CD14-positive monocyte (primary cell): ENCODE measurements at regions not wholly inside any gene's neighbourhood (a gene's known extent, or its start where the extent isn't known, plus 50 kb on each side); places are given as distances from the start of the nearest gene placed in this dataset.

Source experiments
- DNase-seq, 3 donors: peaks; one replicate each; pipeline ENCODE4 v3.0.0-alpha.2; 2011 to 2022
- H2AFZ ChIP-seq: 2 replicates; pipeline ENCODE4 v1.6.0; 2012; ENCODE audit warnings: mild to moderate bottlenecking, low read depth, low read length, inconsistent platforms; ENCODE audit not compliant: insufficient read depth, poor library complexity, severe bottlenecking
- H3K27ac ChIP-seq, 2 donors: 1 replicate in 1 of 2; 2 replicates in 1 of 2; pipeline ENCODE4 v1.5.1; 2012 to 2013; ENCODE audit warnings: low read length in 2 of 2, control low read depth in 1 of 2, inconsistent platforms in 1 of 2, low read depth in 1 of 2, mild to moderate bottlenecking in 1 of 2
- H3K27me3 ChIP-seq, 2 donors: one replicate each; pipeline versions ENCODE4 v1.6.0 to v1.6.1; 2011 to 2013; ENCODE audit warnings: low read length in 2 of 2; ENCODE audit not compliant: control insufficient read depth in 2 of 2, insufficient read depth in 2 of 2
- H3K36me3 ChIP-seq, 2 donors: replicated peaks in 1 of 2; 1 replicate in 1 of 2; 2 replicates in 1 of 2; pipeline versions ENCODE4 v1.5.1 to v1.6.1; 2012 to 2013; ENCODE audit warnings: low read length in 2 of 2, control low read depth in 1 of 2, inconsistent platforms in 1 of 2, mild to moderate bottlenecking in 1 of 2; ENCODE audit not compliant: insufficient read depth in 2 of 2, control insufficient read depth in 1 of 2
- H3K4me1 ChIP-seq, 2 donors: 1 replicate in 1 of 2; 2 replicates in 1 of 2; pipeline versions ENCODE4 v1.5.1 to v1.6.1; 2012 to 2013; ENCODE audit warnings: low read length in 2 of 2, control low read depth in 1 of 2, inconsistent platforms in 1 of 2, mild to moderate bottlenecking in 1 of 2, moderate library complexity in 1 of 2; ENCODE audit not compliant: insufficient read depth in 2 of 2, control insufficient read depth in 1 of 2
- H3K4me2 ChIP-seq: replicated peaks from 2 replicates; pipeline ENCODE3; 2012; ENCODE audit warnings: low read length, moderate library complexity, mild to moderate bottlenecking; ENCODE audit not compliant: poor library complexity, severe bottlenecking; ENCODE audit errors: extremely low read depth
- H3K4me3 ChIP-seq, 3 experiments: fragments of 200-600 bp in 1 of 3; sonication (generic) in 1 of 3; replicated peaks in 1 of 3; 1 replicate in 2 of 3; 2 replicates in 1 of 3; pipeline ENCODE4 v1.5.1; 2011 to 2013; ENCODE audit warnings: low read length in 3 of 3, mild to moderate bottlenecking in 3 of 3, control low read depth in 2 of 3, low read depth in 2 of 3, inconsistent platforms in 1 of 3, moderate library complexity in 1 of 3
- H3K79me2 ChIP-seq: 2 replicates; pipeline ENCODE4 v1.6.0; 2012; ENCODE audit warnings: mild to moderate bottlenecking, control low read depth, inconsistent platforms, low read length, moderate library complexity; ENCODE audit not compliant: insufficient read depth
- H3K9ac ChIP-seq: 2 replicates; pipeline ENCODE4 v1.6.0; 2017; ENCODE audit warnings: low read length, mild to moderate bottlenecking; ENCODE audit not compliant: insufficient read depth, poor library complexity, severe bottlenecking
- H3K9me3 ChIP-seq, 2 donors: replicated peaks in 1 of 2; 1 replicate in 1 of 2; 2 replicates in 1 of 2; pipeline versions ENCODE4 v1.5.1 to v1.6.1; 2012 to 2013; ENCODE audit warnings: low read length in 2 of 2, control low read depth in 1 of 2; ENCODE audit not compliant: control insufficient read depth in 1 of 2, insufficient read depth in 1 of 2
- H4K20me1 ChIP-seq: 2 replicates; pipeline ENCODE4 v1.6.0; 2012; ENCODE audit warnings: mild to moderate bottlenecking, low read length, control low read depth, moderate library complexity; ENCODE audit not compliant: insufficient read depth
- H3K27ac Mint-ChIP-seq, 7 donors: one replicate each; pipeline ENCODE4 v1.8.0; 2020; ENCODE audit warnings: mild to moderate bottlenecking in 7 of 7, mixed read lengths in 7 of 7, moderate library complexity in 6 of 7, inconsistent platforms in 2 of 7
- H3K27me3 Mint-ChIP-seq, 3 donors: one replicate each; pipeline ENCODE4 v1.8.0; 2021 to 2022; ENCODE audit warnings: low read depth in 3 of 3, mild to moderate bottlenecking in 3 of 3, mixed read lengths in 3 of 3, moderate library complexity in 3 of 3, inconsistent platforms in 1 of 3
- H3K36me3 Mint-ChIP-seq, 2 donors: one replicate each; pipeline ENCODE4 v1.8.0; 2020; ENCODE audit warnings: mixed read lengths in 2 of 2, inconsistent platforms in 1 of 2, mild to moderate bottlenecking in 1 of 2
- H3K4me1 Mint-ChIP-seq: one replicate; pipeline ENCODE4 v1.8.0; 2020; ENCODE audit warnings: mild to moderate bottlenecking, mixed read lengths
- H3K4me3 Mint-ChIP-seq, 2 donors: one replicate each; pipeline ENCODE4 v1.8.0; 2020; ENCODE audit warnings: mild to moderate bottlenecking in 2 of 2, mixed read lengths in 2 of 2, moderate library complexity in 1 of 2
- H3K9me3 Mint-ChIP-seq, 7 donors: one replicate each; pipeline ENCODE4 v1.8.0; 2020 to 2022; ENCODE audit warnings: mixed read lengths in 7 of 7, mild to moderate bottlenecking in 6 of 7, moderate library complexity in 6 of 7, inconsistent platforms in 2 of 7
- whole genome bisulfite sequencing: methylation state at CpG from one replicate; pipeline ENCODE4 v1.1.5; 2013; ENCODE audit warnings: missing lambda C conversion rate; ENCODE audit not compliant: insufficient coverage; 5-methylcytosine and 5-hydroxymethylcytosine counted together
- intact Hi-C, 2 donors: fragments of 100-400 bp; cut with micrococcal nuclease; formaldehyde crosslinking; loops; one replicate each; pipeline versions ENCODE4 v1.15.0 to v1.15.1; 2023
- TF ChIP-seq, protein P1 (sequence below): fragments of 200-600 bp; IDR thresholded peaks from one replicate; pipeline ENCODE4 v1.8.0; 2022; ENCODE audit warnings: antibody characterized with exemption, mild to moderate bottlenecking

DNA sequence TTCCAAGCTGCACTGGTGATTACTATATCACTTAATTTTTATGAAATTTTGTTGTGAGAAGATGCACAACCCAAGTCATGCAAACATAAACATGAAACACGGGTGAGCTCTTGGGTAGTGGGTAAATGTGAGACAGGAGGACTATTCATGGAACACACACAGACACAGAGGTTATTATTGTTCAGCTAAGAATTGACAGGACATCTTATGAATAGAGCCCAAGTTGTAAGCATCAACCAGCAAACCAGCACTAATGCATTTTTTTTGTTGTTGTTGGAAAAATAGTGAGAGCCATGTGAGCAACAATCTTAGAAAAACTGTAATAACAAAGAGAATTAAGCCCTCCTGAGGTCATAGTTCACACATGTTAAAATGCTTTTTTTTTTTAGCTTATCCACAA lies 1179.7 kb downstream of the GATA3 start:
- TF ChIP-seq, protein P1, sequence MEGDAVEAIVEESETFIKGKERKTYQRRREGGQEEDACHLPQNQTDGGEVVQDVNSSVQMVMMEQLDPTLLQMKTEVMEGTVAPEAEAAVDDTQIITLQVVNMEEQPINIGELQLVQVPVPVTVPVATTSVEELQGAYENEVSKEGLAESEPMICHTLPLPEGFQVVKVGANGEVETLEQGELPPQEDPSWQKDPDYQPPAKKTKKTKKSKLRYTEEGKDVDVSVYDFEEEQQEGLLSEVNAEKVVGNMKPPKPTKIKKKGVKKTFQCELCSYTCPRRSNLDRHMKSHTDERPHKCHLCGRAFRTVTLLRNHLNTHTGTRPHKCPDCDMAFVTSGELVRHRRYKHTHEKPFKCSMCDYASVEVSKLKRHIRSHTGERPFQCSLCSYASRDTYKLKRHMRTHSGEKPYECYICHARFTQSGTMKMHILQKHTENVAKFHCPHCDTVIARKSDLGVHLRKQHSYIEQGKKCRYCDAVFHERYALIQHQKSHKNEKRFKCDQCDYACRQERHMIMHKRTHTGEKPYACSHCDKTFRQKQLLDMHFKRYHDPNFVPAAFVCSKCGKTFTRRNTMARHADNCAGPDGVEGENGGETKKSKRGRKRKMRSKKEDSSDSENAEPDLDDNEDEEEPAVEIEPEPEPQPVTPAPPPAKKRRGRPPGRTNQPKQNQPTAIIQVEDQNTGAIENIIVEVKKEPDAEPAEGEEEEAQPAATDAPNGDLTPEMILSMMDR, result no peak
- H3K36me3 Mint-ChIP-seq, result no peaks in the 10 kb centered on the region
- intact Hi-C loops, result no loop called here
- no peak for DNase-seq
- no peak overlapping the region for H3K27ac Mint-ChIP-seq
- no peak overlapping the region for H3K4me3 ChIP-seq
- H3K36me3 ChIP-seq, result no peaks in the 10 kb centered on the region
- WGBS, result no CpG with 5 or more reads among the region's 1 CpG
- H3K79me2 ChIP-seq, result no peaks in the 10 kb centered on the region
- H3K9me3 Mint-ChIP-seq, result peaks cover 0 to 3% (median 0%) of the 10 kb centered on the region in 7 donors
- no peaks in the 10 kb centered on the region for H3K27me3 ChIP-seq
- no peak overlapping the region for H3K27ac ChIP-seq
- H3K4me2 ChIP-seq, result no peak overlapping the region
- H3K9me3 ChIP-seq, result no peaks in the 10 kb centered on the region
- no peaks in the 10 kb centered on the region for H3K4me1 ChIP-seq
- H4K20me1 ChIP-seq, result no peaks in the 10 kb centered on the region
- H3K27me3 Mint-ChIP-seq, result peaks cover 0 to 9% (median 7%) of the 10 kb centered on the region in 3 donors
- H3K4me3 Mint-ChIP-seq, result no peak overlapping the region
- no peak overlapping the region for H3K9ac ChIP-seq
- H2AFZ ChIP-seq, result no peak overlapping the region
- peaks cover 18% of the 10 kb centered on the region for H3K4me1 Mint-ChIP-seq

- Histone ChIP-seq H3K9ac (no peak overlapping the region), H4K20me1 (no peaks in the 10 kb centered on the region), H3K4me1 (no peaks in the 10 kb centered on the region), H3K9me3 (no peaks in the 10 kb centered on the region), H3K4me2 (no peak overlapping the region), H3K27me3 (no peaks in the 10 kb centered on the region), H3K36me3 (no peaks in the 10 kb centered on the region), H3K27ac (no peak overlapping the region), H3K79me2 (no peaks in the 10 kb centered on the region), H2AFZ (no peak overlapping the region), H3K4me3 (no peak overlapping the region)
- H3K4me3 Mint-ChIP-seq, result no peak overlapping the region
- H3K27me3 Mint-ChIP-seq, result peaks cover 0 to 2% (median 2%) of the 10 kb centered on the region in 3 donors
- intact Hi-C loops, result no loop called here
- no peak for DNase-seq
- H3K27ac Mint-ChIP-seq, result no peak overlapping the region
- H3K9me3 Mint-ChIP-seq, result peaks cover 0 to 2% (median 0%) of the 10 kb centered on the region in 7 donors
- 100% methylated on average over 1 of the region's 4 CpGs for WGBS
- no peaks in the 10 kb centered on the region for H3K36me3 Mint-ChIP-seq
- TF ChIP-seq, protein P1, result no peak
- no peaks in the 10 kb centered on the region for H3K4me1 Mint-ChIP-seq
These were observed 1183.6 kb downstream of the GATA3 start for GRCh38 chr10:9238041-9238440.
